ENCODE measurements at regions not wholly inside any gene's neighbourhood (a gene's known extent, or its start where the extent isn't known, plus 50 kb on each side); places are given as distances from the start of the nearest gene placed in this dataset.

DNA sequence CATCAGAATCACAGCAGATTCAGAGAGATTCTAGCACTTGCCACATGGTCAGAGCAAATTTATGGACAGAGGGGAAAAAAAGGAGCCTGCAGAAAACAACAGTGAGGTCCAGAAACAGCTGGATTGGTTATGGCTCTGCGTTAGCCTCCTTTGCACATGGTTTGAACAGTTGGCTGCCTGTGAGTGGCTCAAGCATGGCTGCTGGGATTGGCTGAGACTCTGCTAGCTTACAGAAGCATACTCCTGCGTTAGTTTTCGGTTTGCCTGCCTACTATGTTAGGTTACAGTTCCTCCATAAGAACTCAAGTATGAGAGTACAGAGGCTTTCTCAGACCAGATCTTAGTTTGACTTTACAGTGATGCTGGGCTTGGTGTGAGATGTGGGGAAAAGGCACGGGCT, 80.7 kb upstream of the WDR11 start:
- TF ChIP-seq CTCF (IDR thresholded peaks at IDR 0.05) (no peak), POLR2A (IDR thresholded peaks at IDR 0.05) (no peak), EP300 (IDR thresholded peaks at IDR 0.05) (no peak)

All from tibial nerve (tissue), 4 donors.